ENCODE measurements at regions not wholly inside any gene's neighbourhood (a gene's known extent, or its start where the extent isn't known, plus 50 kb on each side); places are given as distances from the start of the nearest gene placed in this dataset.

DNA sequence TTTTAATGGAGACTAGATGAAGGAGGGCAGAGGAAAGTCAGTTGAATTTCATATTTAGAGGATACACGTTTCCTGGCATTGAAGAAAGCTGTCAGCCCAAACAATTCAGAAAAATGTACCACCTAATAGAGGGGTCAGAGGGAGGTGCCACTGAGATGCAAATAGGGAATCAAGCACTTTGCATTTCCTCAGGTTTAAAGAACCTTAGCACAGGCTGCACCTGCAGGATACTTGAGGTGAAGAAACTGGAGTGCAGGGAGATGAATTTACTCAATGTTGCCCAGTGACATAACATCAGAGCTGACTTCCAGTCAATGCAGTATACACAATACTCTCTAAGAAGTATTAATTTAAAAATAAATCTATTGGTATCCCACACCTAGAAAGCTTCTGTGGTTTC lies 67.0 kb upstream of the MAST4 start:
- Histone ChIP-seq H3K79me2 (ENCODE audit: insufficient read depth, low read length) (no peaks in the 10 kb centered on the region), H3K9ac (ENCODE audit: low read length) (no peak overlapping the region), H3K27ac (ENCODE audit: low read depth, low read length) (no peak overlapping the region), H3K27me3 (ENCODE audit: insufficient read depth, low read length) (peaks cover 21% of the 10 kb centered on the region), H3K36me3 (ENCODE audit: control insufficient read depth in 1 of 2, insufficient read depth in 2 of 2, low read length in 2 of 2) (no peaks in the 10 kb centered on the region), H3K4me2 (ENCODE audit: low read length) (no peak overlapping the region), H3K9me2 (ENCODE audit: insufficient read depth) (no peaks in the 10 kb centered on the region), H3K4me3 (replicated peaks in 1 of 2; ENCODE audit: low read depth in 1 of 2, low read length in 2 of 2) (no peak overlapping the region), H4K20me1 (ENCODE audit: insufficient read depth) (no peaks in the 10 kb centered on the region), H2AFZ (ENCODE audit: low read depth, low read length, poor library complexity, severe bottlenecking) (no peak overlapping the region), H3K4me1 (ENCODE audit: control insufficient read depth in 1 of 2, insufficient read depth in 2 of 2, low read length in 2 of 2) (no peaks in the 10 kb centered on the region), H3K9me3 (ENCODE audit: control insufficient read depth in 1 of 2, insufficient read depth in 1 of 2, low read depth in 1 of 2, low read length in 2 of 2) (no peaks in the 10 kb centered on the region)
- ChIA-PET RAD21 (ENCODE audit: low non-redundant PET in 1 of 2, low total read pairs in 2 of 2, uncharacterized antibody in 2 of 2, unreplicated experiment in 2 of 2) (no interaction called here), CTCF (no interaction called here), POLR2A (no interaction called here)
- TF ChIP-seq TCF7L2 (IDR thresholded peaks at IDR 0.05; ENCODE audit: borderline replicate concordance, extremely low read depth, insufficient read depth, insufficient read length) = no peak
- no peak for TF ChIP-seq POLR2A (IDR thresholded peaks at IDR 0.05; ENCODE audit: borderline replicate concordance, extremely low read depth, insufficient read depth, insufficient read length)
- TF ChIP-seq, protein P1, sequence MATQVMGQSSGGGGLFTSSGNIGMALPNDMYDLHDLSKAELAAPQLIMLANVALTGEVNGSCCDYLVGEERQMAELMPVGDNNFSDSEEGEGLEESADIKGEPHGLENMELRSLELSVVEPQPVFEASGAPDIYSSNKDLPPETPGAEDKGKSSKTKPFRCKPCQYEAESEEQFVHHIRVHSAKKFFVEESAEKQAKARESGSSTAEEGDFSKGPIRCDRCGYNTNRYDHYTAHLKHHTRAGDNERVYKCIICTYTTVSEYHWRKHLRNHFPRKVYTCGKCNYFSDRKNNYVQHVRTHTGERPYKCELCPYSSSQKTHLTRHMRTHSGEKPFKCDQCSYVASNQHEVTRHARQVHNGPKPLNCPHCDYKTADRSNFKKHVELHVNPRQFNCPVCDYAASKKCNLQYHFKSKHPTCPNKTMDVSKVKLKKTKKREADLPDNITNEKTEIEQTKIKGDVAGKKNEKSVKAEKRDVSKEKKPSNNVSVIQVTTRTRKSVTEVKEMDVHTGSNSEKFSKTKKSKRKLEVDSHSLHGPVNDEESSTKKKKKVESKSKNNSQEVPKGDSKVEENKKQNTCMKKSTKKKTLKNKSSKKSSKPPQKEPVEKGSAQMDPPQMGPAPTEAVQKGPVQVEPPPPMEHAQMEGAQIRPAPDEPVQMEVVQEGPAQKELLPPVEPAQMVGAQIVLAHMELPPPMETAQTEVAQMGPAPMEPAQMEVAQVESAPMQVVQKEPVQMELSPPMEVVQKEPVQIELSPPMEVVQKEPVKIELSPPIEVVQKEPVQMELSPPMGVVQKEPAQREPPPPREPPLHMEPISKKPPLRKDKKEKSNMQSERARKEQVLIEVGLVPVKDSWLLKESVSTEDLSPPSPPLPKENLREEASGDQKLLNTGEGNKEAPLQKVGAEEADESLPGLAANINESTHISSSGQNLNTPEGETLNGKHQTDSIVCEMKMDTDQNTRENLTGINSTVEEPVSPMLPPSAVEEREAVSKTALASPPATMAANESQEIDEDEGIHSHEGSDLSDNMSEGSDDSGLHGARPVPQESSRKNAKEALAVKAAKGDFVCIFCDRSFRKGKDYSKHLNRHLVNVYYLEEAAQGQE (IDR thresholded peaks at IDR 0.05; ENCODE audit: low read depth) = no peak
- no peak for TF ChIP-seq ZNF274 (IDR thresholded peaks at IDR 0.05; ENCODE audit: low read depth, low read length)
- no peak for TF ChIP-seq SIN3A (IDR thresholded peaks at IDR 0.05; ENCODE audit: low read depth)
- TF ChIP-seq ELF1 (IDR thresholded peaks at IDR 0.05; ENCODE audit: borderline replicate concordance, low read depth) = no peak
- TF ChIP-seq, protein P2, sequence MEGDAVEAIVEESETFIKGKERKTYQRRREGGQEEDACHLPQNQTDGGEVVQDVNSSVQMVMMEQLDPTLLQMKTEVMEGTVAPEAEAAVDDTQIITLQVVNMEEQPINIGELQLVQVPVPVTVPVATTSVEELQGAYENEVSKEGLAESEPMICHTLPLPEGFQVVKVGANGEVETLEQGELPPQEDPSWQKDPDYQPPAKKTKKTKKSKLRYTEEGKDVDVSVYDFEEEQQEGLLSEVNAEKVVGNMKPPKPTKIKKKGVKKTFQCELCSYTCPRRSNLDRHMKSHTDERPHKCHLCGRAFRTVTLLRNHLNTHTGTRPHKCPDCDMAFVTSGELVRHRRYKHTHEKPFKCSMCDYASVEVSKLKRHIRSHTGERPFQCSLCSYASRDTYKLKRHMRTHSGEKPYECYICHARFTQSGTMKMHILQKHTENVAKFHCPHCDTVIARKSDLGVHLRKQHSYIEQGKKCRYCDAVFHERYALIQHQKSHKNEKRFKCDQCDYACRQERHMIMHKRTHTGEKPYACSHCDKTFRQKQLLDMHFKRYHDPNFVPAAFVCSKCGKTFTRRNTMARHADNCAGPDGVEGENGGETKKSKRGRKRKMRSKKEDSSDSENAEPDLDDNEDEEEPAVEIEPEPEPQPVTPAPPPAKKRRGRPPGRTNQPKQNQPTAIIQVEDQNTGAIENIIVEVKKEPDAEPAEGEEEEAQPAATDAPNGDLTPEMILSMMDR (IDR thresholded peaks at IDR 0.05 in 2 of 3, conservative IDR thresholded peaks at IDR 0.05 in 1 of 3; ENCODE audit: borderline replicate concordance in 1 of 3, insufficient read depth in 1 of 3, low read depth in 2 of 3, low read length in 2 of 3) = no peak
- TF ChIP-seq YY1 (IDR thresholded peaks at IDR 0.05; ENCODE audit: extremely low read depth, insufficient replicate concordance, low read depth, low read length) = no peak
- TF ChIP-seq FOSL1 (IDR thresholded peaks at IDR 0.05; ENCODE audit: low read depth) = no peak
- no peak for TF ChIP-seq EZH2 (IDR thresholded peaks at IDR 0.05)
- no peak for TF ChIP-seq CBX3 (IDR thresholded peaks at IDR 0.05; ENCODE audit: low read depth)
- TF ChIP-seq POLR2AphosphoS5 (IDR thresholded peaks at IDR 0.05; ENCODE audit: low read depth, low read length) = no peak
- TF ChIP-seq, protein P3, sequence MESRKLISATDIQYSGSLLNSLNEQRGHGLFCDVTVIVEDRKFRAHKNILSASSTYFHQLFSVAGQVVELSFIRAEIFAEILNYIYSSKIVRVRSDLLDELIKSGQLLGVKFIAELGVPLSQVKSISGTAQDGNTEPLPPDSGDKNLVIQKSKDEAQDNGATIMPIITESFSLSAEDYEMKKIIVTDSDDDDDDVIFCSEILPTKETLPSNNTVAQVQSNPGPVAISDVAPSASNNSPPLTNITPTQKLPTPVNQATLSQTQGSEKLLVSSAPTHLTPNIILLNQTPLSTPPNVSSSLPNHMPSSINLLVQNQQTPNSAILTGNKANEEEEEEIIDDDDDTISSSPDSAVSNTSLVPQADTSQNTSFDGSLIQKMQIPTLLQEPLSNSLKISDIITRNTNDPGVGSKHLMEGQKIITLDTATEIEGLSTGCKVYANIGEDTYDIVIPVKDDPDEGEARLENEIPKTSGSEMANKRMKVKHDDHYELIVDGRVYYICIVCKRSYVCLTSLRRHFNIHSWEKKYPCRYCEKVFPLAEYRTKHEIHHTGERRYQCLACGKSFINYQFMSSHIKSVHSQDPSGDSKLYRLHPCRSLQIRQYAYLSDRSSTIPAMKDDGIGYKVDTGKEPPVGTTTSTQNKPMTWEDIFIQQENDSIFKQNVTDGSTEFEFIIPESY (IDR thresholded peaks at IDR 0.05; ENCODE audit: extremely low read depth, insufficient replicate concordance, low read length) = no peak
- no peak for TF ChIP-seq EZH2phosphoT487 (IDR thresholded peaks at IDR 0.05; ENCODE audit: borderline replicate concordance)
- TF ChIP-seq, protein P4, sequence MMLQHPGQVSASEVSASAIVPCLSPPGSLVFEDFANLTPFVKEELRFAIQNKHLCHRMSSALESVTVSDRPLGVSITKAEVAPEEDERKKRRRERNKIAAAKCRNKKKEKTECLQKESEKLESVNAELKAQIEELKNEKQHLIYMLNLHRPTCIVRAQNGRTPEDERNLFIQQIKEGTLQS (IDR thresholded peaks at IDR 0.05) = no peak
- no peak for TF ChIP-seq ZFX (IDR thresholded peaks at IDR 0.05)
- TF ChIP-seq JUND (IDR thresholded peaks at IDR 0.05) = no peak
- no peak for DNase-seq (ENCODE audit: low read depth, low spot score)
- intact Hi-C loops (cut with micrococcal nuclease) = no loop called here
- no peak for ATAC-seq
- no TSS peak for BruUV-seq (replicated peaks)
